ENCODE measurements at regions not wholly inside any gene's neighbourhood (a gene's known extent, or its start where the extent isn't known, plus 50 kb on each side); places are given as distances from the start of the nearest gene placed in this dataset.

GRCh38 chr6:79784395-79784753 is 153.2 kb downstream of the SH3BGRL2 start:
- CTCF ChIA-PET (ENCODE audit: partially characterized antibody), result interaction anchor here (1.1 to 1.6 kb wide), 2 partner anchors 9 to 86 kb away, joined by 3 read pairs; no protein-coding TSS in a partner anchor
- Mint-ChIP-seq H3K4me1 (no peaks in the 10 kb centered on the region), H3K9me3 (no peaks in the 10 kb centered on the region)

GRCh38 chr6:79783670-79784394 is 152.7 kb downstream of the SH3BGRL2 start:
- Mint-ChIP-seq H3K4me1 (no peaks in the 10 kb centered on the region), H3K27me3 (peaks cover 0 to 5% of the 10 kb centered on the region in 2 donors), H3K9me3 (no peaks in the 10 kb centered on the region), H3K4me3 (no peak overlapping the region), H3K27ac (no peak overlapping the region), H3K36me3 (no peaks in the 10 kb centered on the region)
- intact Hi-C loops (cut with micrococcal nuclease), result no loop called here
- no peak overlapping the region for H3K4me3 ChIP-seq (ENCODE audit: low read length in 2 of 2)
- ChIA-PET POLR2A (ENCODE audit: partially characterized antibody) (no interaction called here), CTCF (ENCODE audit: partially characterized antibody) (no interaction called here)
- H3K36me3 ChIP-seq (ENCODE audit: insufficient read depth, low read length), result no peaks in the 10 kb centered on the region
- no peaks in the 10 kb centered on the region for H3K4me1 ChIP-seq (ENCODE audit: insufficient read depth, low read length)
- no peak for DNase-seq
- no peak overlapping the region for H3K27ac ChIP-seq (ENCODE audit: low read depth, low read length)
- H3K9me3 ChIP-seq (ENCODE audit: control insufficient read depth in 1 of 2, low read length in 2 of 2), result no peaks in the 10 kb centered on the region
- H3K27me3 ChIP-seq (ENCODE audit: insufficient read depth, low read length), result no peaks in the 10 kb centered on the region

More at GRCh38 chr6:79784395-79784753, 153.2 kb downstream of the SH3BGRL2 start:
- Mint-ChIP-seq H3K27me3 (peaks cover 0 to 5% of the 10 kb centered on the region in 2 donors), H3K36me3 (no peaks in the 10 kb centered on the region), H3K4me3 (no peak overlapping the region), H3K27ac (no peak overlapping the region)
- intact Hi-C loops (cut with micrococcal nuclease), result no loop called here
- Histone ChIP-seq H3K4me1 (ENCODE audit: insufficient read depth, low read length) (no peaks in the 10 kb centered on the region), H3K4me3 (ENCODE audit: low read length in 2 of 2) (no peak overlapping the region), H3K9me3 (ENCODE audit: control insufficient read depth in 1 of 2, low read length in 2 of 2) (no peaks in the 10 kb centered on the region), H3K27ac (ENCODE audit: low read depth, low read length) (no peak overlapping the region), H3K36me3 (ENCODE audit: insufficient read depth, low read length) (no peaks in the 10 kb centered on the region), H3K27me3 (ENCODE audit: insufficient read depth, low read length) (no peaks in the 10 kb centered on the region)
- POLR2A ChIA-PET (ENCODE audit: partially characterized antibody), result no interaction called here
- DNase-seq, result no peak

- Mint-ChIP-seq H3K4me3 (no peak overlapping the region), H3K36me3 (no peaks in the 10 kb centered on the region), H3K4me1 (peaks cover 0 to 4% (median 1%) of the 10 kb centered on the region in 4 donors), H3K27me3 (peaks cover 0 to 5% of the 10 kb centered on the region in 2 donors), H3K27ac (no peak overlapping the region), H3K9me3 (no peaks in the 10 kb centered on the region)
- DNase-seq, result no peak
- CTCF ChIA-PET (ENCODE audit: partially characterized antibody), result no interaction called here
- Histone ChIP-seq H3K9me3 (ENCODE audit: control insufficient read depth in 1 of 2, low read length in 2 of 2) (no peaks in the 10 kb centered on the region), H3K4me3 (ENCODE audit: low read length in 2 of 2) (no peak overlapping the region), H3K4me1 (ENCODE audit: insufficient read depth, low read length) (peaks cover 4% of the 10 kb centered on the region), H3K27ac (ENCODE audit: low read depth, low read length) (no peak overlapping the region), H3K36me3 (ENCODE audit: insufficient read depth, low read length) (no peaks in the 10 kb centered on the region), H3K27me3 (ENCODE audit: insufficient read depth, low read length) (no peaks in the 10 kb centered on the region)
- intact Hi-C loops (cut with micrococcal nuclease), result no loop called here
- POLR2A ChIA-PET (ENCODE audit: partially characterized antibody), result no interaction called here
Observed at GRCh38 chr6:79782792-79783580, 151.9 kb downstream of the SH3BGRL2 start.

GRCh38 chr6:79781916-79782315 is 150.8 kb downstream of the SH3BGRL2 start:
- H3K27me3 ChIP-seq (ENCODE audit: insufficient read depth, low read length), result no peaks in the 10 kb centered on the region
- H3K36me3 ChIP-seq (ENCODE audit: insufficient read depth, low read length), result no peaks in the 10 kb centered on the region
- Mint-ChIP-seq H3K27ac (peak overlapping the region in 1 of 7 donors; percentile 20), H3K9me3 (no peaks in the 10 kb centered on the region), H3K4me3 (peak overlapping the region in 1 of 8 donors; percentile 15), H3K4me1 (peaks cover 4 to 11% (median 8%) of the 10 kb centered on the region in 4 donors), H3K27me3 (peaks cover 0 to 5% of the 10 kb centered on the region in 2 donors), H3K36me3 (no peaks in the 10 kb centered on the region)
- H3K9me3 ChIP-seq (ENCODE audit: control insufficient read depth in 1 of 2, low read length in 2 of 2), result no peaks in the 10 kb centered on the region
- no peak overlapping the region for H3K4me3 ChIP-seq (ENCODE audit: low read length in 2 of 2)
- no peak for DNase-seq
- ChIA-PET POLR2A (ENCODE audit: partially characterized antibody) (no interaction called here), CTCF (ENCODE audit: partially characterized antibody) (interaction anchor here (1.4 kb wide), 1 partner anchor 9 kb away, joined by 3 read pairs; no protein-coding TSS in a partner anchor)
- H3K27ac ChIP-seq (ENCODE audit: low read depth, low read length), result no peak overlapping the region
- intact Hi-C loops (cut with micrococcal nuclease), result no loop called here
- H3K4me1 ChIP-seq (ENCODE audit: insufficient read depth, low read length), result peaks cover 7% of the 10 kb centered on the region

- DNase-seq, result no peak
- CTCF ChIA-PET (ENCODE audit: partially characterized antibody), result interaction anchor here (0.9 to 1.4 kb wide), 3 partner anchors 10 to 29 kb away, joined by 3 read pairs; no protein-coding TSS in a partner anchor
Observed at GRCh38 chr6:79780881-79781280, 149.8 kb downstream of the SH3BGRL2 start.

GRCh38 chr6:79778816-79779215 is 147.7 kb downstream of the SH3BGRL2 start:
- Histone ChIP-seq H3K4me3 (ENCODE audit: low read length in 2 of 2) (no peak overlapping the region), H3K27ac (ENCODE audit: low read depth, low read length) (no peak overlapping the region), H3K27me3 (ENCODE audit: insufficient read depth, low read length) (no peaks in the 10 kb centered on the region), H3K9me3 (ENCODE audit: control insufficient read depth in 1 of 2, low read length in 2 of 2) (no peaks in the 10 kb centered on the region), H3K4me1 (ENCODE audit: insufficient read depth, low read length) (peaks cover 7% of the 10 kb centered on the region), H3K36me3 (ENCODE audit: insufficient read depth, low read length) (no peaks in the 10 kb centered on the region)
- no peaks in the 10 kb centered on the region for H3K9me3 Mint-ChIP-seq
- no peak overlapping the region for H3K27ac Mint-ChIP-seq
- ChIA-PET POLR2A (ENCODE audit: partially characterized antibody) (no interaction called here), CTCF (ENCODE audit: partially characterized antibody) (interaction anchor here (0.6 to 3.4 kb wide), 18 partner anchors 8 to 325 kb away, joined by 3 to 18 read pairs (median 4); no protein-coding TSS in a partner anchor)
- peaks cover 4 to 11% (median 8%) of the 10 kb centered on the region in 4 donors for H3K4me1 Mint-ChIP-seq
- intact Hi-C loops (cut with micrococcal nuclease), result loop anchor here (1.0 to 5.0 kb wide), 5 partner anchors 35 to 1974 kb away; partner anchors contain the start of genes TENT5A and TTK
- no peak for DNase-seq
- H3K4me3 Mint-ChIP-seq, result no peak overlapping the region
- H3K27me3 Mint-ChIP-seq, result peaks cover 0 to 2% of the 10 kb centered on the region in 2 donors
- H3K36me3 Mint-ChIP-seq, result no peaks in the 10 kb centered on the region

More at GRCh38 chr6:79780881-79781280, 149.8 kb downstream of the SH3BGRL2 start:
- Mint-ChIP-seq H3K4me1 (peaks cover 4 to 11% (median 8%) of the 10 kb centered on the region in 4 donors), H3K36me3 (no peaks in the 10 kb centered on the region), H3K27me3 (peaks cover 0 to 5% of the 10 kb centered on the region in 2 donors), H3K27ac (no peak overlapping the region), H3K9me3 (no peaks in the 10 kb centered on the region), H3K4me3 (no peak overlapping the region)
- intact Hi-C loops (cut with micrococcal nuclease), result no loop called here
- H3K36me3 ChIP-seq (ENCODE audit: insufficient read depth, low read length), result no peaks in the 10 kb centered on the region
- POLR2A ChIA-PET (ENCODE audit: partially characterized antibody), result no interaction called here
- H3K27me3 ChIP-seq (ENCODE audit: insufficient read depth, low read length), result no peaks in the 10 kb centered on the region
- H3K9me3 ChIP-seq (ENCODE audit: control insufficient read depth in 1 of 2, low read length in 2 of 2), result no peaks in the 10 kb centered on the region
- H3K4me3 ChIP-seq (ENCODE audit: low read length in 2 of 2), result no peak overlapping the region
- H3K27ac ChIP-seq (ENCODE audit: low read depth, low read length), result no peak overlapping the region
- H3K4me1 ChIP-seq (ENCODE audit: insufficient read depth, low read length), result peaks cover 7% of the 10 kb centered on the region

Measured in CD4-positive, alpha-beta memory T cell (primary cell).